Motor neuron (in vitro differentiated cells): ENCODE measurements at regions not wholly inside any gene's neighbourhood (a gene's known extent, or its start where the extent isn't known, plus 50 kb on each side); places are given as distances from the start of the nearest gene placed in this dataset.
"Not testable (repeated sequence)": the region's sequence is repeated elsewhere in the genome, so short reads cannot be mapped to it uniquely, and the experiment has no call there.

ENCODE experiments used
- ATAC-seq, 8 experiments: fragments of 200-7000 bp; cut with Tn5 transposase; replicated peaks in 6 of 8; 2 replicates each; pipeline ENCODE4 v1.8.0; 2021; ENCODE audit warnings: mild to moderate bottlenecking in 8 of 8, moderate library complexity in 8 of 8
- H3K27ac ChIP-seq, 2 donors: fragments of 250-450 bp; sonication (Bioruptor Pico); 2 replicates each; pipeline ENCODE4 v1.9.0; 2021; ENCODE audit warnings: antibody characterized with exemption in 2 of 2, mild to moderate bottlenecking in 2 of 2, moderate library complexity in 1 of 2
- H3K4me1 ChIP-seq, 2 donors: fragments of 250-450 bp; sonication (Bioruptor Pico); replicated peaks in 1 of 2; 2 replicates each; pipeline ENCODE4 v1.6.1; 2021; ENCODE audit warnings: antibody characterized with exemption in 2 of 2, mild to moderate bottlenecking in 2 of 2, moderate library complexity in 1 of 2
- H3K4me3 ChIP-seq, 5 donors: fragments of 250-450 bp; sonication (Bioruptor Pico); 2 replicates each; pipeline ENCODE4 v1.9.0; 2021; ENCODE audit warnings: antibody characterized with exemption in 5 of 5, mild to moderate bottlenecking in 5 of 5, moderate library complexity in 4 of 5
- WGBS, 10 experiments: fragments of 450-650 bp; shearing (Covaris generic); methylation state at CpG; one replicate each; pipeline ENCODE4 v1.0.0; 2022; 5-methylcytosine and 5-hydroxymethylcytosine counted together
- in situ Hi-C, 9 experiments: fragments of 400-800 bp; cut with MboI; loops; one replicate each; pipeline ENCODE4 v1.15.0; 2021; ENCODE audit warnings: low sequenced_read_pairs in 9 of 9, low pct_unique_long_range_greater_than_20kb in 2 of 9; ENCODE audit not compliant: unreplicated experiment in 9 of 9

- in situ Hi-C loops, result no loop called here
- no peak overlapping the region for H3K4me3 ChIP-seq
- no peak overlapping the region for H3K27ac ChIP-seq
- no peak for ATAC-seq
- H3K4me1 ChIP-seq, result no peaks in the 10 kb centered on the region
- WGBS, 10 experiments, result 60 to 100% (median 91%) methylated on average over 1 to 9 of the region's 13 CpGs; no CpG with 5 or more reads in 5 of the 10 experiments
Measured at GRCh38 chr6:804317-804716, 111.4 kb upstream of the EXOC2 start.

- Histone ChIP-seq H3K4me3 (no peak overlapping the region), H3K27ac (no peak overlapping the region), H3K4me1 (no peaks in the 10 kb centered on the region)
- no peak for ATAC-seq
- 50 to 76% (median 66%) methylated on average over 3 to 11 of the region's 11 CpGs for WGBS, 10 experiments
- in situ Hi-C loops, result no loop called here
Measured at GRCh38 chr6:803191-803977, 110.4 kb upstream of the EXOC2 start.

- Histone ChIP-seq H3K27ac (no peak overlapping the region), H3K4me1 (no peaks in the 10 kb centered on the region), H3K4me3 (no peak overlapping the region)
- in situ Hi-C loops, result no loop called here
- WGBS, 10 experiments, result 49 to 89% (median 83%) methylated on average over 1 to 9 of the region's 9 CpGs
- ATAC-seq, result no peak
Measured at GRCh38 chr6:802701-803100, 109.8 kb upstream of the EXOC2 start.

DNA sequence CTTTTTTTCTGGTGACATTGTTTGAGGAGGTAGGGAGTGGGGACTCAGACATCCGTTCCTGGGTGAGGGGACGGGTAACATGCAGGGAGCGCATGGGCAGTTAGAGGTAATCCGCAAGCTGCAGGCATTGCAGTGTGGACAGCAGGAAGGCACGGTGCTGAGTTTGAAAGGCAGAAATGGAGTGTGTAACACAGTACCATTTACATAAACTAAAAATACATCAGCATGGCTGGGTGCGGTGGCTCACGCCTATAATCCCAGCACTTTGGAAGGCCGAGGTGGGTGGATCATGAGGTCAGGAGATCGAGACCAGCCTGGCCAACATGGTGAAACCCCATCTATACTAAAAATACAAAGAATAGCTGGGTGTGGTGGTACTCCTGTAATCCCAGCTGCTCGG is 109.3 kb upstream of the EXOC2 start:
- peak in 3 of 8 experiments; percentile 34 to 57 (median 56) for ATAC-seq
- 28 to 85% (median 75%) methylated on average over 2 to 10 of the region's 10 CpGs; no CpG with 5 or more reads in 3 of the 10 experiments for WGBS, 10 experiments
- H3K27ac ChIP-seq, H3K4me3 ChIP-seq, H3K4me1 ChIP-seq, in situ Hi-C loops: not testable (repeated sequence)

DNA sequence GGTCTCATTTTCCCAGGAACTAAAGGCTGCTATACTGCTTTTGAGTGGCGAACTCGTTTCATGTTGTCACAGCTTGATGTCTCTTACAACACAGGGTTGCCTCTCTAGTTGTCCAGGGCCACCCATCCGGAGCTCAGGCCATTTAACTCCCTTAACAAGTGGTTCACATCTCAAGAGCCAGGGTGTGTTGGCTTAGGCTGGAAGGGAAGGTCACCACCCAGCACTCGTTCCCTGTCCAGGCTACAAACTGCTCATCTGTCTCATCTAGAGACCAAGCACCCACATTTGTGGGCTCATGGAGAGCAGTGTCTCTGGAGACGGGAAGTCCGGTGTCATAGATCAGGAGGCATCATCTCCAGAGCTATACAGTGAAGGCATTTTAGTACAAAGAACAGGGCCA is 106.8 kb upstream of the EXOC2 start:
- in situ Hi-C loops, result loop anchor here in 4 of 9 experiments (10.0 to 25.0 kb wide), 2 partner anchors 585 to 588 kb away; partner anchors contain the start of gene FOXF2 (in 4 of the 4)
- Histone ChIP-seq H3K4me3 (no peak overlapping the region), H3K4me1 (no peaks in the 10 kb centered on the region), H3K27ac (no peak overlapping the region)
- no peak for ATAC-seq
- WGBS, 10 experiments, result 8 to 70% (median 54%) methylated on average over 1 to 3 of the region's 6 CpGs; no CpG with 5 or more reads in 5 of the 10 experiments

DNA sequence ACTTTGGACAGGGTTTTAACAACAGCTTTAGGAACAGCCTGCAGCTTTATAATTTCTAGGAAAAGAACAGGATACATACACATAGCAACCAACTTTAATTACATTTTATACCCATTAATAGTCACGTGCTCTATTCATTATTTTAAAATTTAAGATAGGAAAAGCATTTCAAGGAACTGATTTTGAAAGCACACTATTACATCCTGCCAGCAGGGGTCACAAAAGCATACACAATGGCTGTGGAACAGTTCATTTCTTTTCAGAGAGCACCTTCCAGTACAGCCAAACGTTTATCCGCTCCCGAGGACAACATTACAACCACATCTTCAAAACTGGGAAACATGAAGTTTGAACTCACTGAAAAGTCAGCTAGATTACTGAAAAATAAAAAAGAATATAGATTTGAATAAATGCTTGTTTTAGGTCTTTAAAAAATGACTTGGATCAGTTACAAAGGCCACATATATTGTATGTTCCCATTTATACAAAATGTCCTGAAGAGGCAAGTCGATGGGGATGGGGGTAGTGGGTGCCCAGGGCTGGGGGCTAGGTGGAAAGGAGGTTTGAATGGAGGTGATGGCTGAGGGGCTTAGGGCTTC is 104.6 kb upstream of the EXOC2 start:
- 0 to 28% (median 7%) methylated on average over 1 to 5 of the region's 5 CpGs for WGBS, 10 experiments
- H3K4me1 ChIP-seq, result no peaks in the 10 kb centered on the region
- ATAC-seq, result peak in 4 of 8 experiments; percentile 49 to 70 (median 60)
- H3K27ac ChIP-seq, result no peak overlapping the region
- no peak overlapping the region for H3K4me3 ChIP-seq
- in situ Hi-C loops, result loop anchor here in 4 of 9 experiments (10.0 to 25.0 kb wide), 2 partner anchors 587 to 590 kb away; partner anchors contain the start of gene FOXF2 (in 4 of the 4)

- WGBS, 10 experiments, result 10 to 100% (median 63%) methylated on average over 1 to 9 of the region's 11 CpGs; no CpG with 5 or more reads in 1 of the 10 experiments
- H3K27ac ChIP-seq, result no peak overlapping the region
- no peak overlapping the region for H3K4me3 ChIP-seq
- ATAC-seq, result no peak
- in situ Hi-C loops, result loop anchor here in 4 of 9 experiments (10.0 to 25.0 kb wide), 2 partner anchors 590 to 592 kb away; partner anchors contain the start of gene FOXF2 (in 4 of the 4)
- no peaks in the 10 kb centered on the region for H3K4me1 ChIP-seq
Measured at GRCh38 chr6:795046-795685, 102.2 kb upstream of the EXOC2 start.

DNA sequence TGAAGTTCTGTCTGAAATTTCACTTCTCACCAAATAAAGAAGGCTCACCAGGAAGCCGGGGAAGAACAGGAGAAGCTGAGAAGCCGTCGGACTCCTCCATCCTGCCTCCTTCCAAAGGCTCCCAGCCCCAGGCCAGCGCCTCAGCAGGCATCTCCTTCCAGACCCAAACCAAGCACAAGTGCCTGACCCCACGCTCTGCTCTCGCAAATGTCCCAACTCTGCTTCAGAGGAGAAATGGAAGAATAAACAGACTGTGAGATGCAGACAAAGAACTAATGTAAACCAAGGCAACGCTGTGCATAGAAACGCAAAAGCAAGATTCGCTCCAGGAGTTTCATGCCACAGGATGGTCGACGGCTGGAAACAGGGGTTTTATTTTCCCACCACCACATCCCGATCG is 100.3 kb upstream of the EXOC2 start:
- in situ Hi-C loops, result loop anchor here in 4 of 9 experiments (10.0 to 25.0 kb wide), 2 partner anchors 592 to 594 kb away; partner anchors contain the start of gene FOXF2 (in 4 of the 4)
- Histone ChIP-seq H3K4me1 (no peaks in the 10 kb centered on the region), H3K4me3 (no peak overlapping the region), H3K27ac (no peak overlapping the region)
- ATAC-seq, result no peak
- WGBS, 10 experiments, result 33 to 90% (median 76%) methylated on average over 1 to 12 of the region's 13 CpGs; no CpG with 5 or more reads in 2 of the 10 experiments

GRCh38 chr6:792662-793061 is 99.7 kb upstream of the EXOC2 start:
- no peak for ATAC-seq
- WGBS, 10 experiments, result 74 to 100% (median 80%) methylated on average over 3 to 11 of the region's 11 CpGs; no CpG with 5 or more reads in 2 of the 10 experiments
- H3K4me1 ChIP-seq, result no peaks in the 10 kb centered on the region
- in situ Hi-C loops, result loop anchor here in 4 of 9 experiments (10.0 to 25.0 kb wide), 2 partner anchors 592 to 595 kb away; partner anchors contain the start of gene FOXF2 (in 4 of the 4)
- H3K27ac ChIP-seq, result no peak overlapping the region
- no peak overlapping the region for H3K4me3 ChIP-seq

DNA sequence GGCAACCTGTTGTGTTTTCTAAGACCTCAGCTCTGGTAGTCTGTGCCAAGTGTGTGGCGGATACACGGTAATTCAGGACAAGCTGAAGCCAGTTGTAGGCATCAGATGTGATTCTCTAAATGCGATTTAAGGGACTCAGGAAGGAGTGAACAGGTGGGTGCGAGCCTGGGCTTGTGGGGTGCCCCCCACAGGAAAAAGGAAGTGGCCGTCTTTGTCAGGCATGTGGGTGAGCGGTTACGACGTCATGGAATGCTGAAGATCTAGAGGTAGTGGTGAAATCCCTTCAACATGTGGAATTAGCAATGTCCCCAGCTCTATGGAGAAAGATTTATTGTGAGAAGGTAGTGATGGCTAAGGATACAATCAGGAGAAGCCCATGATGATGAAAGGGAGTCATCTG is 95.1 kb upstream of the EXOC2 start:
- no peak overlapping the region for H3K27ac ChIP-seq
- in situ Hi-C loops, result loop anchor here in 3 of 9 experiments (25.0 kb wide), 1 partner anchor 599 kb away; the partner anchor contains the start of gene FOXF2 (in 3 of the 3)
- 56 to 90% (median 71%) methylated on average over 2 to 7 of the region's 8 CpGs; no CpG with 5 or more reads in 1 of the 10 experiments for WGBS, 10 experiments
- ATAC-seq, result no peak
- H3K4me3 ChIP-seq, result no peak overlapping the region
- H3K4me1 ChIP-seq, result no peaks in the 10 kb centered on the region

- no peak overlapping the region for H3K4me3 ChIP-seq
- no peak overlapping the region for H3K27ac ChIP-seq
- in situ Hi-C loops, result loop anchor here in 3 of 9 experiments (25.0 kb wide), 1 partner anchor 600 kb away; the partner anchor contains the start of gene FOXF2 (in 3 of the 3)
- 66 to 93% (median 85%) methylated on average over 3 to 12 of the region's 12 CpGs; no CpG with 5 or more reads in 1 of the 10 experiments for WGBS, 10 experiments
- H3K4me1 ChIP-seq, result no peaks in the 10 kb centered on the region
- ATAC-seq, result peak in 1 of 8 experiments; percentile 49
Measured at GRCh38 chr6:786946-787763, 94.2 kb upstream of the EXOC2 start.
